GM12892 (cell line): ENCODE measurements at regions not wholly inside any gene's neighbourhood (a gene's known extent, or its start where the extent isn't known, plus 50 kb on each side); places are given as distances from the start of the nearest gene placed in this dataset.

Experiments
- POLR2A ChIP-seq: IDR thresholded peaks from 2 replicates; pipeline ENCODE4 v1.6.1; 2011; ENCODE audit warnings: low read depth, low read length, control low read depth
- POLR2AphosphoS5 ChIP-seq: IDR thresholded peaks from 2 replicates; pipeline ENCODE4 v1.6.1; 2011; ENCODE audit warnings: low read depth, low read length, control low read depth

- TF ChIP-seq POLR2A (no peak), POLR2AphosphoS5 (no peak)
Measured at GRCh38 chr18:48476550-48476917, 62.3 kb upstream of the CTIF start.
